Hepatocyte (in vitro differentiated cells): ENCODE measurements at regions not wholly inside any gene's neighbourhood (a gene's known extent, or its start where the extent isn't known, plus 50 kb on each side); places are given as distances from the start of the nearest gene placed in this dataset.

ENCODE experiments used
- EZH2 ChIP-seq: fragments of 200-600 bp; sonication (generic); IDR thresholded peaks from 2 replicates; pipeline ENCODE4 v1.6.1; 2016; ENCODE audit warnings: antibody characterized with exemption, mild to moderate bottlenecking, borderline replicate concordance
- TF ChIP-seq, protein P1 (sequence below): fragments of 200-600 bp; sonication (generic); IDR thresholded peaks from 2 replicates; pipeline ENCODE4 v1.5.1; 2016; ENCODE audit warnings: antibody characterized with exemption, mild to moderate bottlenecking; ENCODE audit not compliant: poor library complexity

DNA sequence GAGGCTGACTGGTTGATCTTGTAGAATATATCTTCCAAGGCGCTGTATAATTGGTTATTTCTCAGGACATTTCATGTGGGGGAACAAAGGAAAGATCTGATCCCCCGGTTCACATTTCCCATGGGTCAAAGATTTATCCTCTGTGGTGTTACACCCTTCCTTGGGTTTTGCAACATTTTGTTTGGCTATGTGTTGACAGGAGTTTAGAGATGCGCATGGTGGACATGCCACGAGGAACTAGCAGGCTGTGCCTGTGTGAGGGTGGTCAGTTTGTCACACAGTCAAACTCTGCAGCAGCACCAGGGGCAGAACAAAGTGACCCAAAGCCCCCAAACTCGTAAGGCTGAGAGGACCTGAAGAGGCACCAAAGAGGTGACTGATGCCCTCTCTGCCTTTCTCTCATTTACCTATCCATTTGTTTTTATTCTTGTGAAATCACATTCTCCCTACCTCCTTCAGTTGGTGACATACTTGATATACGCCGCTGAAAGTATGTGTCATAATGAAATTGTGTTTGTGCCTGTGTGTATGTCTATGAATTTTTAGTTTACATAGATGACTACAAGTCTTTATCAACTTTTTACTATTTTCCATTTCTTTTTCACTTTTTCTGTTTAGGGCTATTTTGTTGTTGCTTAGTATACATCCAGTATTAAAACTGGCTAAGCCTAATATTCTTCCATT lies 164.7 kb downstream of the SPCS3 start:
- TF ChIP-seq EZH2 = no peak
- TF ChIP-seq, protein P1, sequence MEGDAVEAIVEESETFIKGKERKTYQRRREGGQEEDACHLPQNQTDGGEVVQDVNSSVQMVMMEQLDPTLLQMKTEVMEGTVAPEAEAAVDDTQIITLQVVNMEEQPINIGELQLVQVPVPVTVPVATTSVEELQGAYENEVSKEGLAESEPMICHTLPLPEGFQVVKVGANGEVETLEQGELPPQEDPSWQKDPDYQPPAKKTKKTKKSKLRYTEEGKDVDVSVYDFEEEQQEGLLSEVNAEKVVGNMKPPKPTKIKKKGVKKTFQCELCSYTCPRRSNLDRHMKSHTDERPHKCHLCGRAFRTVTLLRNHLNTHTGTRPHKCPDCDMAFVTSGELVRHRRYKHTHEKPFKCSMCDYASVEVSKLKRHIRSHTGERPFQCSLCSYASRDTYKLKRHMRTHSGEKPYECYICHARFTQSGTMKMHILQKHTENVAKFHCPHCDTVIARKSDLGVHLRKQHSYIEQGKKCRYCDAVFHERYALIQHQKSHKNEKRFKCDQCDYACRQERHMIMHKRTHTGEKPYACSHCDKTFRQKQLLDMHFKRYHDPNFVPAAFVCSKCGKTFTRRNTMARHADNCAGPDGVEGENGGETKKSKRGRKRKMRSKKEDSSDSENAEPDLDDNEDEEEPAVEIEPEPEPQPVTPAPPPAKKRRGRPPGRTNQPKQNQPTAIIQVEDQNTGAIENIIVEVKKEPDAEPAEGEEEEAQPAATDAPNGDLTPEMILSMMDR = no peak
